ENCODE measurements at regions not wholly inside any gene's neighbourhood (a gene's known extent, or its start where the extent isn't known, plus 50 kb on each side); places are given as distances from the start of the nearest gene placed in this dataset.

DNA sequence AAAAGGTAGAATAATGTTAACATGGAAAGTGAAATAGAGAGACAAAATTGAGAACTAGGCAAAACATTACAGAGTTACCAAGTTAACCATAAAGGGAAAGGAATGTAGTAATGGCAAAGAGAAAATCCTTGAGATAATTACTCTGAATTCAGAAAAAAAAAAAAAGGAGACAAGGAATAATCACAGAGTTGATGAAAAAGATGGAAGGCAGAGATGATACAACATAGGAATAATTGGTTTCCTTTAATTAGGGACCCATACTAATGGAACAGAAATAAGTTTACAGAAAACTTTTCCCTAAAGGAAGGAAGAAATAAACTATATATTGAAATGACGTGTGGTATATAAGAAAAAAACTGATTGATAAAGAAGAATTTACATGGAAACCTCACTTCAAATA is 254.1 kb upstream of the FBXL7 start:
- TF ChIP-seq, protein P1, sequence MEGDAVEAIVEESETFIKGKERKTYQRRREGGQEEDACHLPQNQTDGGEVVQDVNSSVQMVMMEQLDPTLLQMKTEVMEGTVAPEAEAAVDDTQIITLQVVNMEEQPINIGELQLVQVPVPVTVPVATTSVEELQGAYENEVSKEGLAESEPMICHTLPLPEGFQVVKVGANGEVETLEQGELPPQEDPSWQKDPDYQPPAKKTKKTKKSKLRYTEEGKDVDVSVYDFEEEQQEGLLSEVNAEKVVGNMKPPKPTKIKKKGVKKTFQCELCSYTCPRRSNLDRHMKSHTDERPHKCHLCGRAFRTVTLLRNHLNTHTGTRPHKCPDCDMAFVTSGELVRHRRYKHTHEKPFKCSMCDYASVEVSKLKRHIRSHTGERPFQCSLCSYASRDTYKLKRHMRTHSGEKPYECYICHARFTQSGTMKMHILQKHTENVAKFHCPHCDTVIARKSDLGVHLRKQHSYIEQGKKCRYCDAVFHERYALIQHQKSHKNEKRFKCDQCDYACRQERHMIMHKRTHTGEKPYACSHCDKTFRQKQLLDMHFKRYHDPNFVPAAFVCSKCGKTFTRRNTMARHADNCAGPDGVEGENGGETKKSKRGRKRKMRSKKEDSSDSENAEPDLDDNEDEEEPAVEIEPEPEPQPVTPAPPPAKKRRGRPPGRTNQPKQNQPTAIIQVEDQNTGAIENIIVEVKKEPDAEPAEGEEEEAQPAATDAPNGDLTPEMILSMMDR (IDR thresholded peaks at IDR 0.05; ENCODE audit: low read length, missing control alignments), result no peak
- no peak overlapping the region for H3K4me3 ChIP-seq (replicated peaks; ENCODE audit: low read depth, low read length)
- DNase-seq (ENCODE audit: low read depth), result no peak

GRCh38 chr5:15243301-15244020 is 256.5 kb upstream of the FBXL7 start:
- DNase-seq (ENCODE audit: low read depth), result no peak
- TF ChIP-seq, protein P1 (IDR thresholded peaks at IDR 0.05; ENCODE audit: low read length, missing control alignments), result no peak
- no peak overlapping the region for H3K4me3 ChIP-seq (replicated peaks; ENCODE audit: low read depth, low read length)

DNA sequence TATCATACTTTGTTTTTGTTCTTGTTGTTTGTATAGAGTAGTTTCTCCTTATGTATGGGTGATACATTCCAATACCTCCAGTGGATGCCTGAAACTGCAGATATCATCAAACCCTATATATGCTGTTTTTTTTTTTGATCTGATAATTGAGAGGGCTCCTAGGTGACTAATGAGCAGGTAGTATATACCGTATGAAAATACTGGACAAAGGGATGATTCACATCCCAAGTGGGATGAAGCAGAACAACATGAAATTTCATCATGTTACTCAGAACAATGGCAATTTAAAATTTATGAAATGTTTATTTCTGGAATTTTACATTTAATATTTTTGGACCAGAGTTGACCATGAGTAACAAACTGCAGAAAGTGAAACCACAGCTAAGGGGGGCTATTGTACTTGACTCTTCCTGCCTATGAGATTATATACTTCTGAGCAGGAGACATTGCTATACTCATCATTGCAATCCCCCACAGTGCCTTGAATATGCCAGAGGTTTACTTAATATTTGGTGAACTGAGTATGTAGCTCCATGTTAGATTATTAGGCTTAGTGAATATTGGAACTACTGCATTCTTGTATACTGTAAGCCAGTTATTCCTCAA is 258.7 kb upstream of the FBXL7 start:
- peak; percentile 56 for DNase-seq (ENCODE audit: low read depth)
- TF ChIP-seq, protein P1 (IDR thresholded peaks at IDR 0.05; ENCODE audit: low read length, missing control alignments), result peak; percentile 28
- no peak overlapping the region for H3K4me3 ChIP-seq (replicated peaks; ENCODE audit: low read depth, low read length)

DNA sequence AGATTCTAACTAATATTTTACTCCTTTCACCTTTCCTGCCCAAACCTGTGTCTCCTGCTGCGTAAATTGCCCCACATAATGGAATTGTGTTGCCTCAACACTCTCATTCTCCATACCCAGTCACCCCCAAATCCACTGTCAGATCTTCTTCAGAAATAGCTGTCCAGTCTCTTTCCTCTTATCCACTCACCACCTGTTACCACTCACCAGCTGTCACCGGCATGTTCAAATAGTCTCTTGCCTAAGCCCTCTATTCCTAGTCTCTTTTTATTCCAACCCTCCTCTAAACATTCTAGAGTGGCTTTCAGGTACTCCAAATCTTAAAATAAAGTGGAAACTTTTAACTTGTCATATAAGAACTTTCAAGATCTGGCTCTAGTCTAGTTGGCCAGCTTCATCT is 262.0 kb upstream of the FBXL7 start:
- DNase-seq (ENCODE audit: low read depth), result no peak
- no peak overlapping the region for H3K4me3 ChIP-seq (replicated peaks; ENCODE audit: low read depth, low read length)
- TF ChIP-seq, protein P1 (IDR thresholded peaks at IDR 0.05; ENCODE audit: low read length, missing control alignments), result no peak

DNA sequence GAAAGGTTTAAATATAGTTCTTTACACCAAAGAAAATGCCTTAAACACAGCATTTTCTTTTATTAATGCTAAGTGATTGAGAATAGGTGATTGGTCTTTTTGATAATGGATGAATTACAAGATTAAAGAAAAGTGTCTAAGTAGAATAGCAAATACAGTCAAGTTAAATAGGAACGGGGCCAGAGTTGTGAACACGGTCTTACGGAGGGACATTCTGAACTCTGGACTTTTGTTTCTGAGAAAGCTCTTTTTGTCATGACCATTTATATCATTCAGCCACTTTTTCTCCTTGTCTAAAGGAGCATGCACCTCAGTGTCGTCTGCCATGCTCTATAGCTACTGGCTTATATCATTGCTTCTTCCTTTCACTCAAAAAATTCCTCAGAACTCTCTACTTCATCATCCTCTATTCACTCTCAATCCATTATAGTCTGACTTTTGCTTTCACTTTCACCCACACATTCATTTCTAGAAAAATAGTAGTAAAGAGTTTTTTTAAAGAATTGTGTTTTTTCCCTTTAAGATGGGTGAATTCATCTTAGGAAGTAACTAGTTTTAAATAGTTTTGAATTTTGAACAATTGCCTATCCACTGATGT is 263.0 kb upstream of the FBXL7 start:
- no peak for DNase-seq (ENCODE audit: low read depth)
- TF ChIP-seq, protein P1 (IDR thresholded peaks at IDR 0.05; ENCODE audit: low read length, missing control alignments), result no peak
- H3K4me3 ChIP-seq (replicated peaks; ENCODE audit: low read depth, low read length), result no peak overlapping the region

DNA sequence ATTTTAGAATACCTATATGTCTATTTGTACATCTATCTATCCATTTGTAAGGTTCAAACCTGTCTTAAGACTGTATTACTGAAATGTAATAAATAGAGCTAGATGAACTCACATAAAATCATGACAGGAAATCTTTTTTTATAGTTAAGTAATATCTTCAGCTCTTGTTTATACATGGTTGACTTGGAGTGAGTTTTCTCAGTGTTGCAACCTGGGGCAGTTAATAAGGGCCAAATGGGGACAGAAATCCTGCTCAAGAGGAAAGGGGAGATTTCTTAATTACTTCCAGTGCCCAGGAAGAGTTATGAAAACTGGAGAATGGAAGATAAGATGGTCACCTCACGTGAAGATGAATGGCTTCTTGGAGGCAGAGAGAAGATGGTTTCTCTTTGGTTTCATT is 265.1 kb upstream of the FBXL7 start:
- no peak for DNase-seq (ENCODE audit: low read depth)
- H3K4me3 ChIP-seq (replicated peaks; ENCODE audit: low read depth, low read length), result no peak overlapping the region
- TF ChIP-seq, protein P1 (IDR thresholded peaks at IDR 0.05; ENCODE audit: low read length, missing control alignments), result no peak
